ENCODE measurements at regions not wholly inside any gene's neighbourhood (a gene's known extent, or its start where the extent isn't known, plus 50 kb on each side); places are given as distances from the start of the nearest gene placed in this dataset.

- no peak for DNase-seq (ENCODE audit: low read depth, low spot score)
- no peak overlapping the region for H3K27ac ChIP-seq (ENCODE audit: control insufficient read depth, insufficient read depth, low read length)
Measured at GRCh38 chr13:47673009-47673850, 327.8 kb downstream of the SUCLA2 start.

GRCh38 chr13:47672245-47673008 lies 328.6 kb downstream of the SUCLA2 start:
- H3K36me3 ChIP-seq (ENCODE audit: control insufficient read depth in 2 of 2, extremely low read depth in 1 of 2, insufficient read depth in 2 of 2, low read length in 2 of 2) = no peaks in the 10 kb centered on the region
- H3K79me2 ChIP-seq (ENCODE audit: control insufficient read depth, insufficient read depth, low read length) = no peaks in the 10 kb centered on the region
- H3K27me3 ChIP-seq (ENCODE audit: control insufficient read depth, extremely low read depth, insufficient read depth, low read length) = no peaks in the 10 kb centered on the region
- no peak overlapping the region for H3K27ac ChIP-seq (ENCODE audit: control insufficient read depth, insufficient read depth, low read length)
- H3K9me1 ChIP-seq (ENCODE audit: control insufficient read depth, extremely low read depth, insufficient read depth, low read length) = no peaks in the 10 kb centered on the region
- no peak overlapping the region for H3K4me3 ChIP-seq (ENCODE audit: control insufficient read depth in 2 of 3, extremely low read depth in 1 of 3, insufficient read depth in 2 of 3, low read depth in 1 of 3, low read length in 3 of 3)
- no peak overlapping the region for H3K9ac ChIP-seq (ENCODE audit: control insufficient read depth, extremely low read depth, insufficient read depth, low read length)
- dilution Hi-C loops (cut with MboI; ENCODE audit: extremely low pct_ligation_motif_present, low sequenced_read_pairs) = no loop called here
- no peak overlapping the region for H3K4me2 ChIP-seq (ENCODE audit: control insufficient read depth, extremely low read depth, insufficient read depth, low read depth, low read length)
- H3K4me1 ChIP-seq (ENCODE audit: control insufficient read depth, extremely low read depth, insufficient read depth, low read length) = no peaks in the 10 kb centered on the region
- H2AFZ ChIP-seq (ENCODE audit: control insufficient read depth, low read length) = no peak overlapping the region
- DNase-seq (ENCODE audit: low read depth, low spot score) (no peak), FAIRE-seq (no peak)
- no peaks in the 10 kb centered on the region for H4K20me1 ChIP-seq (ENCODE audit: control insufficient read depth, extremely low read depth, insufficient read depth, low read length)
- no peaks in the 10 kb centered on the region for H3K9me3 ChIP-seq (ENCODE audit: control insufficient read depth, low read depth, low read length)
- no peak for TF ChIP-seq CTCF (optimal IDR thresholded peaks at IDR 0.05 in 1 of 3, IDR thresholded peaks at IDR 0.05 in 1 of 3, conservative IDR thresholded peaks at IDR 0.05 in 1 of 3; ENCODE audit: extremely low read depth in 1 of 3, insufficient read depth in 2 of 3, low read length in 3 of 3)
- no peak for TF ChIP-seq EZH2 (IDR thresholded peaks at IDR 0.05; ENCODE audit: low read length)

More at GRCh38 chr13:47673009-47673850, 327.8 kb downstream of the SUCLA2 start:
- H2AFZ ChIP-seq (ENCODE audit: control insufficient read depth, low read length) = no peak overlapping the region
- H3K4me1 ChIP-seq (ENCODE audit: control insufficient read depth, extremely low read depth, insufficient read depth, low read length) = no peaks in the 10 kb centered on the region
- H3K79me2 ChIP-seq (ENCODE audit: control insufficient read depth, insufficient read depth, low read length) = no peaks in the 10 kb centered on the region
- H3K9me1 ChIP-seq (ENCODE audit: control insufficient read depth, extremely low read depth, insufficient read depth, low read length) = no peaks in the 10 kb centered on the region
- H4K20me1 ChIP-seq (ENCODE audit: control insufficient read depth, extremely low read depth, insufficient read depth, low read length) = no peaks in the 10 kb centered on the region
- TF ChIP-seq CTCF (optimal IDR thresholded peaks at IDR 0.05 in 1 of 3, IDR thresholded peaks at IDR 0.05 in 1 of 3, conservative IDR thresholded peaks at IDR 0.05 in 1 of 3; ENCODE audit: extremely low read depth in 1 of 3, insufficient read depth in 2 of 3, low read length in 3 of 3) (no peak), EZH2 (IDR thresholded peaks at IDR 0.05; ENCODE audit: low read length) (no peak)
- dilution Hi-C loops (cut with MboI; ENCODE audit: extremely low pct_ligation_motif_present, low sequenced_read_pairs) = no loop called here
- no peaks in the 10 kb centered on the region for H3K9me3 ChIP-seq (ENCODE audit: control insufficient read depth, low read depth, low read length)
- no peak overlapping the region for H3K4me3 ChIP-seq (ENCODE audit: control insufficient read depth in 2 of 3, extremely low read depth in 1 of 3, insufficient read depth in 2 of 3, low read depth in 1 of 3, low read length in 3 of 3)
- no peak overlapping the region for H3K4me2 ChIP-seq (ENCODE audit: control insufficient read depth, extremely low read depth, insufficient read depth, low read depth, low read length)
- no peaks in the 10 kb centered on the region for H3K36me3 ChIP-seq (ENCODE audit: control insufficient read depth in 2 of 2, extremely low read depth in 1 of 2, insufficient read depth in 2 of 2, low read length in 2 of 2)
- FAIRE-seq = no peak
- H3K9ac ChIP-seq (ENCODE audit: control insufficient read depth, extremely low read depth, insufficient read depth, low read length) = no peak overlapping the region
- H3K27me3 ChIP-seq (ENCODE audit: control insufficient read depth, extremely low read depth, insufficient read depth, low read length) = no peaks in the 10 kb centered on the region
